ENCODE measurements at regions not wholly inside any gene's neighbourhood (a gene's known extent, or its start where the extent isn't known, plus 50 kb on each side); places are given as distances from the start of the nearest gene placed in this dataset.
"Not testable (repeated sequence)": the region's sequence is repeated elsewhere in the genome, so short reads cannot be mapped to it uniquely, and the experiment has no call there.

DNA sequence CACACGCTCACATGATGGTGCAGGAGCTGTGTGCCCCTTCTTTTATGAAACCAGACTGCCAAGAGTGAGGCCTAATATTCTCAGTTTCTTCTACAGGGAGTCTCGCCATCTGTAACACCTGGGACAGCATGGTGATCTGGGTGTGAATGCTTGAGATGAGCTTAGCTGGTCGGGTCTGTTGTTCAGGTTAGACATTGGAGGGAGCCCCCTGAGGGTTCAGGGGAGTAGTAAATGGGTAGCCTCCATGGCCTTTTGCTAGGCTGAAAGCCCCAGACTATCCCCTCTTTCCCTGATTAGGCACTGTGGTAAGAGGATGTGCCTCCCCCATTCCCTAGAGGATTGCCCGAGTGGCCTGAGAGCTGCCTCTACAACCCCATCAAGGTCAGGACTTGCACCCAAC is 1916.1 kb downstream of the PCDH9 start:
- no peak for DNase-seq (ENCODE audit: low read depth)

DNA sequence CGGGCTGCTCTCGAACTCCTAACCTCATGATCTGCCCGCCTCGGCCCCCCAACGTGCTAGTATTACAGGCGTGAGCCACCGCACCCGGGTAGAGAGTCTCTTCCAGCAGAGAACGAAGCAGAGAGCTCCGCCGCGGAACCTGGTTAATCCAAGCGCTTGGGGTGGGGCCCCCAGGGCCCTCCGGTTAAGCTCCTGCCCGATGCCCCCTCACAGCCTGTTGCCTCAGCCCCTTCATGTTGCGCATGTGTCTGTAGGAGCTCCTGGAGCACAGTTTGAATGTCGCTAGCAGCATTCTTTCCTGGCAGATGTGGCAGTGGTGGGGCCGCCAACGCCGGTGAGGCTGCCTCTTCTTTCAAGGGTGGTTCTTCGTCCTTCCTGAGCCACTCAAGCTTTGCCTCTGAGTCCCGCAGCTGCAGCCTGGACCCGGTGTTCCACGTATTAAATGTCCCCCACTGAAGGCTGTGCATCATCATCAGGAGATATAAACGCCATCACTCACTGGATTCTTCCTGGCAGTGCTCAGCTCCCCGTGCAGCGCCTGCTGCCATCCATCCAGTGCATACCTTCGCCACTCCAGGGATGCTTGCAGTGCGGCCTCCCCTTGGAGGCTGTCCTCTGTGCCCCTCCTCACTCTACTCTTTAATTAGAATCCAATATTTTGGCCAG is 1919.3 kb downstream of the PCDH9 start:
- TF ChIP-seq, protein P1, sequence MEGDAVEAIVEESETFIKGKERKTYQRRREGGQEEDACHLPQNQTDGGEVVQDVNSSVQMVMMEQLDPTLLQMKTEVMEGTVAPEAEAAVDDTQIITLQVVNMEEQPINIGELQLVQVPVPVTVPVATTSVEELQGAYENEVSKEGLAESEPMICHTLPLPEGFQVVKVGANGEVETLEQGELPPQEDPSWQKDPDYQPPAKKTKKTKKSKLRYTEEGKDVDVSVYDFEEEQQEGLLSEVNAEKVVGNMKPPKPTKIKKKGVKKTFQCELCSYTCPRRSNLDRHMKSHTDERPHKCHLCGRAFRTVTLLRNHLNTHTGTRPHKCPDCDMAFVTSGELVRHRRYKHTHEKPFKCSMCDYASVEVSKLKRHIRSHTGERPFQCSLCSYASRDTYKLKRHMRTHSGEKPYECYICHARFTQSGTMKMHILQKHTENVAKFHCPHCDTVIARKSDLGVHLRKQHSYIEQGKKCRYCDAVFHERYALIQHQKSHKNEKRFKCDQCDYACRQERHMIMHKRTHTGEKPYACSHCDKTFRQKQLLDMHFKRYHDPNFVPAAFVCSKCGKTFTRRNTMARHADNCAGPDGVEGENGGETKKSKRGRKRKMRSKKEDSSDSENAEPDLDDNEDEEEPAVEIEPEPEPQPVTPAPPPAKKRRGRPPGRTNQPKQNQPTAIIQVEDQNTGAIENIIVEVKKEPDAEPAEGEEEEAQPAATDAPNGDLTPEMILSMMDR (IDR thresholded peaks at IDR 0.05; ENCODE audit: insufficient read depth, low read depth, low read length, missing control alignments) = no peak
- no peak overlapping the region for H3K4me3 ChIP-seq (ENCODE audit: low read depth, low read length)
- DNase-seq (ENCODE audit: low read depth) = no peak

More for the DNA sequence above, 1916.1 kb downstream of the PCDH9 start:
- no peak overlapping the region for H3K4me3 ChIP-seq (ENCODE audit: low read depth, low read length)
- TF ChIP-seq, protein P1 (IDR thresholded peaks at IDR 0.05; ENCODE audit: insufficient read depth, low read depth, low read length, missing control alignments) = no peak

DNA sequence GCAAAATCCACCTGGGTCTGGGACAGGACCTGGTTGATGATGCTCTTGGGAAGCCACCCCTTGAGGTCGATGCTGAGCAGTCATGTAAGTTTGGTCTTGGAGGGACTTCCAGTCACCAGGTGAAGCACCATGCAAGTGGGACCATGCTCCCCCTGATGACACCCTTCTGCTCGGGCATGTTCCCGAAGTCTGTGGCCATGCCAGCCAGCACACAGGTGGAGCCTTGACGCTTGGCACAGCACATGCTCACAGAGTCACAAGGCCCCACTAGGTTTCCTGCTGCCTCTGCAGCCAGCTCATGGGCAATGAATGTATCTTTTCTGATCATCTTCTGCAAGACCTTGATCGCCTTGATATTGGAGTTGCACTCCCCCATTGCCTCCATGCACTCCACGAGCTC is 1920.2 kb downstream of the PCDH9 start:
- TF ChIP-seq, protein P1 (IDR thresholded peaks at IDR 0.05; ENCODE audit: insufficient read depth, low read depth, low read length, missing control alignments) = no peak
- no peak for DNase-seq (ENCODE audit: low read depth)

DNA sequence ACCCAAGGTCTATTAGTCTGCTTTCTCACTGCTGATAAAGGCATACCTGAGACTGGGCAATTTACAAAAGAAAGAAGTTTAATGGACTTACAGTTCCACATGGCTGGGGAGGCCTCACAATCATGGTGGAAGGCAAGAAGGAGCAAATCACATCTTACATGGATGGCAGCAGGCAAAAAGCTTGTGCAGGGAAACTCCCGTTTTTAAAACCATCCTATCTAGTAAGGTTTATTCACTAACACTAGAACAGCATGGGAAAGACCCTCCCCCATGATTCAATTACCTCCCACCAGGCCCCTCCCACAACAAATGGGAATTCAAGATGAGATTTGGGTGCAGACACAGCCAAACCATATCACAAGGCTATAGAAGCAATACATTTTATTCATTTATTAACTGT is 1921.4 kb downstream of the PCDH9 start:
- H3K4me3 ChIP-seq (ENCODE audit: low read depth, low read length); DNase-seq (ENCODE audit: low read depth): not testable (repeated sequence)

More for the DNA sequence above, 1920.2 kb downstream of the PCDH9 start:
- H3K4me3 ChIP-seq (ENCODE audit: low read depth, low read length) = no peak overlapping the region

DNA sequence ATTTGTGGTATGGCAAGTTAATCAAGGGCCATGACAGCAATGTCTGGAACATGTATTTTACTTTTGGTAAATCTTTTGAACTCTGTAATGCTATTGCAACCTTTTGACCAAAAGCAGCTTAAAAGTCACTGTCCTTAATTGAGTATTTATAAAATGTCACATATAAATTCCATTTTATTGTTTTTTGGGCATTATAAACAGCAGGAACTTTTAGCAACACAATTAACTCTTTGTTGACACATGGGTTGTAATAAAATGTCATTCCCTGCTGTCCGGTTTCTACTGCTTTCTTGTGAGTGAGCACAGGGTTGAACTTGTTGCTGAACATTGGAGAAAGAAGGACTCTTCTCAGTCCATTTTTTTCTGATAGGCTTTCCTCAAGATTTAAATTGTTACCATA is 1923.1 kb downstream of the PCDH9 start:
- no peak for DNase-seq (ENCODE audit: low read depth)
- no peak overlapping the region for H3K4me3 ChIP-seq (ENCODE audit: low read depth, low read length)
- TF ChIP-seq, protein P1 (IDR thresholded peaks at IDR 0.05; ENCODE audit: insufficient read depth, low read depth, low read length, missing control alignments) = no peak

DNA sequence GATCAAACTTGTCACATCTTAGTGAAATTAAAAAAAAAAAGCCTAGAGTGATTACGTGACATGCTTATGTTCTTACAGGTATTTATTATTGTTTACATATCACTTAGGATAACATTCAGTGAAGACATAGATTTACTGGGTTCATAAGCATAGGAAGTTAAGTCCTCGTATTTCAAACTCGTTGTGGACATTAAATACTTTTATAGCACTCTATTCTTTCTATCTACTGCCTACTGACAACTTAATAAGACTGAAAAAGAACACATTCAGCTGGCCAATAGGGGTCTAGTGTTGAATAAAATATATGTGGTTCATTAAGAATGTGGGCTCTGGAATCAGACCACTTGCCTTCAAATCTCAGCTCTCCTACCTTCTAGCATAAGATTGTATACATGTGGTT is 1927.4 kb downstream of the PCDH9 start:
- no peak for DNase-seq (ENCODE audit: low read depth)
- no peak overlapping the region for H3K4me3 ChIP-seq (ENCODE audit: low read depth, low read length)
- TF ChIP-seq, protein P1 (IDR thresholded peaks at IDR 0.05; ENCODE audit: insufficient read depth, low read depth, low read length, missing control alignments) = no peak

DNA sequence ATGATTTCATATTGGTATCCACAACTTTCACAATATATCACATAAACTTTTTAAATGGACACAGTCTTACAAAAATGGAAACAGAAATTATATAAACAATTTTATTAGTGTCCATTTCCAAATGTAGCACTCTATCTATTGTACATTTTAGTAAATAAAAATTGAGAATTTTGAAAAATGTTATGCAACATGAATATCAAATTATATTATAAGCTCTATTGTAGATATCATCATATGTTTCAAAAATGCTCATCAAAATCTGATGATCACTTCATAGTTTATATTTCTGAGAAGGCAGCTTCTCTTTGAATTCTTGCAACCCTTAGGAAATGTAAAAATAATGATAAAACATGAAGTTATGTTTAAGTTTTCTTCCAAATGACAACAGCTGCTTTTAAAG is 1928.6 kb downstream of the PCDH9 start:
- no peak overlapping the region for H3K4me3 ChIP-seq (ENCODE audit: low read depth, low read length)
- no peak for DNase-seq (ENCODE audit: low read depth)
- TF ChIP-seq, protein P1 (IDR thresholded peaks at IDR 0.05; ENCODE audit: insufficient read depth, low read depth, low read length, missing control alignments) = no peak
